ENCODE measurements at regions not wholly inside any gene's neighbourhood (a gene's known extent, or its start where the extent isn't known, plus 50 kb on each side); places are given as distances from the start of the nearest gene placed in this dataset.

- TF ChIP-seq RFX5 (IDR thresholded peaks at IDR 0.05; ENCODE audit: borderline replicate concordance, low read depth, low read length) (no peak), RAD21 (IDR thresholded peaks at IDR 0.05 in 1 of 2, conservative IDR thresholded peaks at IDR 0.05 in 1 of 2; ENCODE audit: low read depth in 2 of 2, low read length in 2 of 2) (no peak), EP300 (IDR thresholded peaks at IDR 0.05; ENCODE audit: borderline replicate concordance in 1 of 2, low read depth in 2 of 2, low read length in 2 of 2) (no peak), POLR2A (IDR thresholded peaks at IDR 0.05; ENCODE audit: control extremely low read depth in 1 of 2, low read depth in 2 of 2, low read length in 2 of 2) (no peak), CTCF (IDR thresholded peaks at IDR 0.05; ENCODE audit: control extremely low read depth in 1 of 3, insufficient read depth in 1 of 3, low read depth in 1 of 3, low read length in 3 of 3) (no peak), MAFK (IDR thresholded peaks at IDR 0.05; ENCODE audit: low read depth, low read length) (no peak), HDAC6 (IDR thresholded peaks at IDR 0.05; ENCODE audit: low read depth, low read length) (no peak), ZNF274 (IDR thresholded peaks at IDR 0.05; ENCODE audit: borderline replicate concordance, extremely low read depth, low read length) (no peak), ASH2L (IDR thresholded peaks at IDR 0.05; ENCODE audit: low read length) (no peak), BACH1 (IDR thresholded peaks at IDR 0.05; ENCODE audit: low read length) (no peak)
- TF ChIP-seq, protein P1, sequence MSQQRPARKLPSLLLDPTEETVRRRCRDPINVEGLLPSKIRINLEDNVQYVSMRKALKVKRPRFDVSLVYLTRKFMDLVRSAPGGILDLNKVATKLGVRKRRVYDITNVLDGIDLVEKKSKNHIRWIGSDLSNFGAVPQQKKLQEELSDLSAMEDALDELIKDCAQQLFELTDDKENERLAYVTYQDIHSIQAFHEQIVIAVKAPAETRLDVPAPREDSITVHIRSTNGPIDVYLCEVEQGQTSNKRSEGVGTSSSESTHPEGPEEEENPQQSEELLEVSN (IDR thresholded peaks at IDR 0.05), result no peak
- TF ChIP-seq, protein P2, sequence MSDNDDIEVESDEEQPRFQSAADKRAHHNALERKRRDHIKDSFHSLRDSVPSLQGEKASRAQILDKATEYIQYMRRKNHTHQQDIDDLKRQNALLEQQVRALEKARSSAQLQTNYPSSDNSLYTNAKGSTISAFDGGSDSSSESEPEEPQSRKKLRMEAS (IDR thresholded peaks at IDR 0.05), result no peak
Observed at GRCh38 chr3:72673011-72673771, 175.1 kb downstream of the SHQ1 start.

Measured in H1 (cell line).